Activated T-cell treated with anti-CD3 and anti-CD28 coated beads, Interleukin-2, amount 50 U/mL, for 24 hours (primary cell): ENCODE measurements at regions not wholly inside any gene's neighbourhood (a gene's known extent, or its start where the extent isn't known, plus 50 kb on each side); places are given as distances from the start of the nearest gene placed in this dataset.
"Not testable (repeated sequence)": the region's sequence is repeated elsewhere in the genome, so short reads cannot be mapped to it uniquely, and the experiment has no call there.

Experiments used
- DNase-seq: peaks from one replicate; pipeline ENCODE4 v3.0.0-alpha.2; 2020
- H3K27ac Mint-ChIP-seq: 2 replicates; pipeline ENCODE4 v1.8.0; 2020; ENCODE audit warnings: mild to moderate bottlenecking, mixed read lengths
- H3K27me3 Mint-ChIP-seq: 2 replicates; pipeline ENCODE4 v1.8.0; 2020; ENCODE audit warnings: mixed read lengths
- H3K36me3 Mint-ChIP-seq: 2 replicates; pipeline ENCODE4 v1.8.0; 2020; ENCODE audit warnings: low read depth, mixed read lengths
- H3K4me1 Mint-ChIP-seq: 2 replicates; pipeline ENCODE4 v1.8.0; 2020; ENCODE audit warnings: low read depth, mixed read lengths
- H3K4me3 Mint-ChIP-seq: 2 replicates; pipeline ENCODE4 v1.8.0; 2020; ENCODE audit warnings: mild to moderate bottlenecking, moderate library complexity, mixed read lengths
- H3K9me3 Mint-ChIP-seq: 2 replicates; pipeline ENCODE4 v1.8.0; 2020; ENCODE audit warnings: mixed read lengths

GRCh38 chr10:77740396-77740795 lies 102.8 kb upstream of the KCNMA1 start:
- H3K4me1 Mint-ChIP-seq, DNase-seq, H3K4me3 Mint-ChIP-seq, H3K36me3 Mint-ChIP-seq, H3K27ac Mint-ChIP-seq: not testable (repeated sequence)
- peaks cover 10% of the 10 kb centered on the region for H3K27me3 Mint-ChIP-seq
- peaks cover 26% of the 10 kb centered on the region for H3K9me3 Mint-ChIP-seq

GRCh38 chr10:77738496-77739158 lies 101.0 kb upstream of the KCNMA1 start:
- no peak overlapping the region for H3K4me3 Mint-ChIP-seq
- H3K9me3 Mint-ChIP-seq = peaks cover 26% of the 10 kb centered on the region
- no peak overlapping the region for H3K27ac Mint-ChIP-seq
- peaks cover 13% of the 10 kb centered on the region for H3K27me3 Mint-ChIP-seq
- DNase-seq = no peak
- no peaks in the 10 kb centered on the region for H3K4me1 Mint-ChIP-seq
- H3K36me3 Mint-ChIP-seq = no peaks in the 10 kb centered on the region

GRCh38 chr10:77737608-77738007 lies 100.0 kb upstream of the KCNMA1 start:
- Mint-ChIP-seq H3K4me1 (no peaks in the 10 kb centered on the region), H3K27me3 (peaks cover 6% of the 10 kb centered on the region), H3K9me3 (peaks cover 26% of the 10 kb centered on the region), H3K4me3 (no peak overlapping the region), H3K36me3 (no peaks in the 10 kb centered on the region), H3K27ac (no peak overlapping the region)
- no peak for DNase-seq

- not testable (repeated sequence) for H3K27ac Mint-ChIP-seq, H3K4me3 Mint-ChIP-seq, H3K36me3 Mint-ChIP-seq, H3K4me1 Mint-ChIP-seq, DNase-seq, H3K27me3 Mint-ChIP-seq
- peaks cover 20% of the 10 kb centered on the region for H3K9me3 Mint-ChIP-seq
Measured at GRCh38 chr10:77735136-77735535, 97.5 kb upstream of the KCNMA1 start.

- Mint-ChIP-seq H3K27me3 (peaks cover 8% of the 10 kb centered on the region), H3K36me3 (no peaks in the 10 kb centered on the region), H3K4me1 (no peaks in the 10 kb centered on the region), H3K4me3 (no peak overlapping the region), H3K27ac (no peak overlapping the region), H3K9me3 (peaks cover 7% of the 10 kb centered on the region)
- DNase-seq = no peak
Measured at GRCh38 chr10:77732213-77733003, 94.8 kb upstream of the KCNMA1 start.

- Mint-ChIP-seq H3K27ac (no peak overlapping the region), H3K36me3 (no peaks in the 10 kb centered on the region), H3K27me3 (peaks cover 2% of the 10 kb centered on the region), H3K4me3 (no peak overlapping the region), H3K4me1 (no peaks in the 10 kb centered on the region), H3K9me3 (no peaks in the 10 kb centered on the region)
- no peak for DNase-seq
Measured at GRCh38 chr10:77727481-77727880, 89.9 kb upstream of the KCNMA1 start.

- no peaks in the 10 kb centered on the region for H3K36me3 Mint-ChIP-seq
- no peak for DNase-seq
- no peaks in the 10 kb centered on the region for H3K9me3 Mint-ChIP-seq
- H3K4me1 Mint-ChIP-seq = no peaks in the 10 kb centered on the region
- H3K4me3 Mint-ChIP-seq = no peak overlapping the region
- H3K27me3 Mint-ChIP-seq = peaks cover 2% of the 10 kb centered on the region
- no peak overlapping the region for H3K27ac Mint-ChIP-seq
Measured at GRCh38 chr10:77726732-77727131, 89.1 kb upstream of the KCNMA1 start.

GRCh38 chr10:77726301-77726700 lies 88.7 kb upstream of the KCNMA1 start:
- no peak for DNase-seq
- H3K27me3 Mint-ChIP-seq = peaks cover 2% of the 10 kb centered on the region
- no peaks in the 10 kb centered on the region for H3K9me3 Mint-ChIP-seq
- H3K4me3 Mint-ChIP-seq = no peak overlapping the region
- H3K36me3 Mint-ChIP-seq = no peaks in the 10 kb centered on the region
- H3K27ac Mint-ChIP-seq = no peak overlapping the region
- no peaks in the 10 kb centered on the region for H3K4me1 Mint-ChIP-seq

GRCh38 chr10:77724820-77725219 lies 87.2 kb upstream of the KCNMA1 start:
- H3K4me1 Mint-ChIP-seq = no peaks in the 10 kb centered on the region
- H3K36me3 Mint-ChIP-seq = no peaks in the 10 kb centered on the region
- H3K27me3 Mint-ChIP-seq = peaks cover 2% of the 10 kb centered on the region
- H3K4me3 Mint-ChIP-seq = no peak overlapping the region
- no peaks in the 10 kb centered on the region for H3K9me3 Mint-ChIP-seq
- H3K27ac Mint-ChIP-seq = no peak overlapping the region
- no peak for DNase-seq

- H3K27me3 Mint-ChIP-seq = peaks cover 8% of the 10 kb centered on the region
- H3K9me3 Mint-ChIP-seq = no peaks in the 10 kb centered on the region
- no peak overlapping the region for H3K4me3 Mint-ChIP-seq
- no peaks in the 10 kb centered on the region for H3K36me3 Mint-ChIP-seq
- H3K27ac Mint-ChIP-seq = no peak overlapping the region
- H3K4me1 Mint-ChIP-seq = peaks cover 3% of the 10 kb centered on the region
- DNase-seq = no peak
Measured at GRCh38 chr10:77723376-77723775, 85.8 kb upstream of the KCNMA1 start.

- DNase-seq, H3K4me1 Mint-ChIP-seq, H3K27ac Mint-ChIP-seq, H3K36me3 Mint-ChIP-seq, H3K9me3 Mint-ChIP-seq, H3K4me3 Mint-ChIP-seq: not testable (repeated sequence)
- H3K27me3 Mint-ChIP-seq = peaks cover 12% of the 10 kb centered on the region
Measured at GRCh38 chr10:77722956-77723355, 85.3 kb upstream of the KCNMA1 start.

- Mint-ChIP-seq H3K4me1 (peaks cover 3% of the 10 kb centered on the region), H3K27ac (no peak overlapping the region), H3K36me3 (no peaks in the 10 kb centered on the region), H3K27me3 (peaks cover 14% of the 10 kb centered on the region), H3K9me3 (no peaks in the 10 kb centered on the region), H3K4me3 (no peak overlapping the region)
- no peak for DNase-seq
Measured at GRCh38 chr10:77721815-77722214, 84.2 kb upstream of the KCNMA1 start.

- peaks cover 15% of the 10 kb centered on the region for H3K27me3 Mint-ChIP-seq
- no peak overlapping the region for H3K4me3 Mint-ChIP-seq
- peaks cover 3% of the 10 kb centered on the region for H3K4me1 Mint-ChIP-seq
- no peaks in the 10 kb centered on the region for H3K9me3 Mint-ChIP-seq
- H3K27ac Mint-ChIP-seq = no peak overlapping the region
- H3K36me3 Mint-ChIP-seq = no peaks in the 10 kb centered on the region
- no peak for DNase-seq
Measured at GRCh38 chr10:77718957-77719356, 81.3 kb upstream of the KCNMA1 start.

GRCh38 chr10:77718312-77718711 lies 80.7 kb upstream of the KCNMA1 start:
- DNase-seq, H3K9me3 Mint-ChIP-seq, H3K4me3 Mint-ChIP-seq, H3K4me1 Mint-ChIP-seq, H3K36me3 Mint-ChIP-seq, H3K27ac Mint-ChIP-seq: not testable (repeated sequence)
- H3K27me3 Mint-ChIP-seq = peaks cover 21% of the 10 kb centered on the region

GRCh38 chr10:77717336-77717735 lies 79.7 kb upstream of the KCNMA1 start:
- no peak for DNase-seq
- Mint-ChIP-seq H3K9me3 (no peaks in the 10 kb centered on the region), H3K4me3 (no peak overlapping the region), H3K27ac (no peak overlapping the region), H3K27me3 (peaks cover 26% of the 10 kb centered on the region), H3K36me3 (no peaks in the 10 kb centered on the region), H3K4me1 (peaks cover 3% of the 10 kb centered on the region)
